Skin of body (tissue), 1 donor: ENCODE measurements at regions not wholly inside any gene's neighbourhood (a gene's known extent, or its start where the extent isn't known, plus 50 kb on each side); places are given as distances from the start of the nearest gene placed in this dataset.
A peak's percentile ranks its signal among the peaks of the same experiment; 100 is the strongest.
"Not testable (repeated sequence)": the region's sequence is repeated elsewhere in the genome, so short reads cannot be mapped to it uniquely, and the experiment has no call there.

Experiments used
- DNase-seq: peaks from one replicate; lab custom pipeline; 2025; lab: John Stamatoyannopoulos, UW

GRCh38 chr13:30071969-30072817 lies 221.8 kb upstream of the UBL3 start:
- no peak for DNase-seq

- DNase-seq = no peak
Observed at GRCh38 chr13:30065181-30065580, 214.8 kb upstream of the UBL3 start.

GRCh38 chr13:30063892-30064291 lies 213.5 kb upstream of the UBL3 start:
- DNase-seq = no peak

GRCh38 chr13:30061217-30061616 lies 210.8 kb upstream of the UBL3 start:
- DNase-seq = no peak

GRCh38 chr13:30058429-30058828 lies 208.0 kb upstream of the UBL3 start:
- no peak for DNase-seq

- DNase-seq = not testable (repeated sequence)
Observed at GRCh38 chr13:30054546-30054945, 204.1 kb upstream of the UBL3 start.

- DNase-seq = no peak
Observed at GRCh38 chr13:30053939-30054338, 203.5 kb upstream of the UBL3 start.

- no peak for DNase-seq
Observed at GRCh38 chr13:30052120-30052519, 201.7 kb upstream of the UBL3 start.

GRCh38 chr13:30051531-30052060 lies 201.2 kb upstream of the UBL3 start:
- no peak for DNase-seq

GRCh38 chr13:30049692-30050091 lies 199.3 kb upstream of the UBL3 start:
- no peak for DNase-seq

GRCh38 chr13:30047154-30047874 lies 196.9 kb upstream of the UBL3 start:
- DNase-seq = no peak

GRCh38 chr13:30045916-30046704 lies 195.7 kb upstream of the UBL3 start:
- no peak for DNase-seq

GRCh38 chr13:30044932-30045331 lies 194.5 kb upstream of the UBL3 start:
- DNase-seq = no peak

- DNase-seq = no peak
Observed at GRCh38 chr13:30043631-30043925, 193.2 kb upstream of the UBL3 start.

GRCh38 chr13:30042891-30043630 lies 192.6 kb upstream of the UBL3 start:
- DNase-seq = no peak

- no peak for DNase-seq
Observed at GRCh38 chr13:30042272-30042671, 191.9 kb upstream of the UBL3 start.

GRCh38 chr13:30039511-30039911 lies 189.1 kb upstream of the UBL3 start:
- DNase-seq = no peak

GRCh38 chr13:30038884-30039283 lies 188.5 kb upstream of the UBL3 start:
- DNase-seq = peak; percentile 46

- no peak for DNase-seq
Observed at GRCh38 chr13:30037766-30038165, 187.3 kb upstream of the UBL3 start.

- no peak for DNase-seq
Observed at GRCh38 chr13:30037306-30037705, 186.9 kb upstream of the UBL3 start.

GRCh38 chr13:30034458-30034795 lies 184.0 kb upstream of the UBL3 start:
- peak; percentile 81 for DNase-seq
